ENCODE measurements at regions not wholly inside any gene's neighbourhood (a gene's known extent, or its start where the extent isn't known, plus 50 kb on each side); places are given as distances from the start of the nearest gene placed in this dataset.
"Not testable (repeated sequence)": the region's sequence is repeated elsewhere in the genome, so short reads cannot be mapped to it uniquely, and the experiment has no call there.

DNA sequence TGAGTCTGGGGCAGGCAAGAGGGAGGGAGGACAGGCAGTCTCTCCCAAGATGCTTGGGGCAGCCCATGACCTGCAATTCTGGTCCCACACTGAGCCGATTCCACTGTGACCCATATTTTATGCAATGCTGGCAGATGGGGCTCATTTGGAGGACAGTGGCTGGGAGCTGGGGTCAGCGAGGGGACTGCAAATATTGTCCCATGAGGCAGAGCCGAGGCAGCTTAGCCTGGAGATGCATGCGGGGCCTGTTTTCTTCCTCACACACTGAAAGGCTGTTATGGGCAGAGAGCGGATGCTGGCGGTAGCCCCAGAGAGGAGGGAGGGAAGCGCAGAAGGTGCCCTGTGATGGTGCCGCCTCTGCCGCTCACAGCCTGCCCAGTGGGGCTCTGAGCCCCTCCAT is 128.5 kb upstream of the POU3F1 start:
- DNase-seq (ENCODE audit: low read depth): no peak

DNA sequence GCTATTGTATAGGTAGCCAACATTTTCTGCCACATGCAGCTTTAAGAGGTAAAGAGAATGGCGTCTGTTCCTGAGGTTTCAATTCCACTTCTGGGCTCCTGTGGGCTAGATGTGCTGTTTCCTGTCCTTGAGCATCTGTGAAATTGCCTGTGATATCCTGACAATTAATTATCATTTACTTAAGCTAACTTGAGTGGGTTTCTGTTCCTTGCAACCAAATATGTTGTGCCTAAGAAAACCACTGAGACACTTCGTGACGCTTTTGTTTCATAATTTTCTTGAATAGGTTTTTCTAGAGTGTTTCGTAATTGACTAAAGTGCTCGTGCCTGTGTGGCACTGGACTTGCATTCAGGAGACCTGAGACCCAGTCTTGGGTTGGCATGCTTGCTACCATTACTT is 127.3 kb upstream of the POU3F1 start:
- no peak for DNase-seq (ENCODE audit: low read depth)

DNA sequence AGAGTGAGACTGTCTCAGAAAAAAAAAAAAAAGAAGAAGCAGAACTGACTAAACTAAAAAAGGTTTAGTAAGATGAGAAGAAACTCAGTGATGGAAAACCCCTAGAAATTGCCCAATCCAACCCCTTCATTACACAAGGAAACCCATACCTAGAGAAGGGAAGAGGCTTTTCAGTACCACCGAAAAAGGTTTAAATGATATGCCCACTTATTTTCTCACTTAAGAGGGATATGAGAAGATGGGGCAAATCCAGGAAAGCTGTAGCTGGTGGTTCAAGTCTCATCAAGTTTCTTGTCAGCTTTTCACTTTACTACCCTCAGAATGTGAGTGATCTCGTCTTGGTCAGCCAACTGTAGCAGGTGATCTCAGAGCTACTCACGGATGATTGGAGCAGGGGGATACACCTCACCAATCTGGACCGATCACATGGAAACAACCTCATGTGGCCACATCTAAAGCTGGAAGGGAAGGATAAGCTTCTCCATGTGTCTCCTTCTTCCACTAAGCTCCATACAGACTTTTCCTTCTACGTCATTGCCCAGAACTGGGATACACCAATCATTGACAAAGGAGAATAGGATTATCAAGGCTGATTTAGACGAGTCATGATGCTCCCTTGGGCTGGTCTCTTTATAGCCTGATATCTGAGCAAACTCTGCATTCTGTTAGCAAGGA is 126.7 kb upstream of the POU3F1 start:
- DNase-seq (ENCODE audit: low read depth): no peak

DNA sequence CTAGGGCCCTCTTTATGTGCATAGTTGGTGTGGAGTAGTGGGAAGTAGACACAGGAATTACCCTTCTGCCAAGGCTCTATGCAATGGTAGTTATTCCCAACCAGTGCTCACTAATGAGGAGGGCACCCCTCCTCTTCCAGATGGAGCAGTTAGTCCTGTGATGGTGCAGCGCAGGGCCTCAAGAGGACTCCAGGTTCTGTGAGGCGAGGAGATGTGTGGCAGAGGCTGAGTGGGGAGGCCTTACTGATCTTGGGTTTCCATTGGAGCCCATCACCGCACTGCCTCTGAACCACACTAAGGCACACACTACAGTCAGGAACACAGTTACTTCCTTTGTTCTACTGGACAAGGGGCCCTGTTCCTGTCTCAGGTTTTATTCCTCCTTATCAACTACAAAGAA is 122.5 kb upstream of the POU3F1 start:
- DNase-seq (ENCODE audit: low read depth): no peak

DNA sequence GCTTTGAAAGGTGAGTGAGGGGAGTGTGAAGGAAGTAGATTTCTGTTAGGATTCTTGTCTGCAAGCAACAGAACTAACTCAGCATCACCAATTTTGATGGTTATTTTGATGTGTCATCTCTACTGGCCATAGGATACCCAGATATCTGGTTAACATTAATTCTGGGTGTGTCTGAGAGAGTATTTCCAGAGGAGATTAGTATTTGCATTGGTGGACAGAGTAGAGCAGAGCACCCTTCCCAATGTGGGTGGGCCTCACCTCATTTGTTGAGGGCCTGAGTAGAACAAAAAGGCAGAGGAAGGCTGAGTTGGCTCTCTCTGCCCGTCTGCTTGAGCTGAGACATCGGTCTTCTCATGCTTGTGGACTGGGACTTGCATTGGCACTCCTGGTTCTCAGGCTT is 121.8 kb upstream of the POU3F1 start:
- DNase-seq (ENCODE audit: low read depth): no peak

DNA sequence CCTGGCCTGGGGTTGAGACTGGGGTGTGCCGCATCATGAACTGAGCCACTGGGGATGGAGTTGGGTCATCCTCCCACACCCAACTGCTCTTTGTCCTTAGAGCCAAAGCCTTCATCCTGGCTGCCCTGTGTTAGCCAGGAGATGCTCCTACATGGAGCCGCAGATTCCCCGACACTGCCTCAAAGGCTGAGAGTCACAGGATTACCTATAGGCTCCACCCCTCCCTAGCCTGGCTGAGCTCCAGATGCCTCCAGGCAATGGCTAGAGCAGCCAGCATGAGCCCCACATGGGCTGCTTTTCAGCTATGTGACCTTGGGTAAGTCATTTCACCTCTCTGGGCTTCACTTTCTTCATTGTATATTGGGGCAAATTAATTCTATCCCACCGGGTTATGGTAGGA is 119.9 kb upstream of the POU3F1 start:
- no peak for DNase-seq (ENCODE audit: low read depth)

DNA sequence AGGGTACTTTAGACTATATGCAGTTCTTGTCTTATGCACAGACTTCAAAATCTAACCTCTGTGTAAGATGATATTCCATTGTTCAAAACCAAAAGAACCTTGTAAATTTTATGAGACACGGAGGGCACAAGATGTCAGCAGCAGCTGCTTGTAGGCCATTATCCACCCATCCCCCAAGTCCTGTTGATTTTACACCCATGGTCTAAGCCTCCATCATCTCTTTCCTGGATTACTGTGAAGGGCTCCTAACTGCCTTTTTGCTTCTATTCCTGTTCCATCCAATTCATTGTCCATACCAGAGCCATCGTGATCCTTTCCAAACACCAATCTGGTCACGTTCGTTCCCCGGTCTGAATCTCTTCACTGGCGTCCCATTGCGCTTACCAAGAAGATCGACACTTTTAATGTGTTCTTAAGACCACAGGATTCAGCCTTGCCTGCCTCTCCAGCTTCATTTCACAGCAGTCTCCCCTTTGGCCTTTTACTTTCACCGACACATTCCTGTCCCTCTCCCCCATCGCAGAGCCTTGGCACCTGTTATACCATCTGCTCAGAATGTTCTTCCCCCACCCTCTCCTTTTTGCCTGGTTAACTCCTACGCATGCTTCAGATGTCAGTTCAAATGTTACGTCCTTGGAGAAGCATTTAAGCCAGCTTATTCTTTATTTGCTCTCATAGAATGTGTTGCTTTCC is 107.3 kb upstream of the POU3F1 start:
- DNase-seq (ENCODE audit: low read depth): no peak

- DNase-seq (ENCODE audit: low read depth): no peak
These were observed 106.6 kb upstream of the POU3F1 start for GRCh38 chr1:38153066-38153777.

DNA sequence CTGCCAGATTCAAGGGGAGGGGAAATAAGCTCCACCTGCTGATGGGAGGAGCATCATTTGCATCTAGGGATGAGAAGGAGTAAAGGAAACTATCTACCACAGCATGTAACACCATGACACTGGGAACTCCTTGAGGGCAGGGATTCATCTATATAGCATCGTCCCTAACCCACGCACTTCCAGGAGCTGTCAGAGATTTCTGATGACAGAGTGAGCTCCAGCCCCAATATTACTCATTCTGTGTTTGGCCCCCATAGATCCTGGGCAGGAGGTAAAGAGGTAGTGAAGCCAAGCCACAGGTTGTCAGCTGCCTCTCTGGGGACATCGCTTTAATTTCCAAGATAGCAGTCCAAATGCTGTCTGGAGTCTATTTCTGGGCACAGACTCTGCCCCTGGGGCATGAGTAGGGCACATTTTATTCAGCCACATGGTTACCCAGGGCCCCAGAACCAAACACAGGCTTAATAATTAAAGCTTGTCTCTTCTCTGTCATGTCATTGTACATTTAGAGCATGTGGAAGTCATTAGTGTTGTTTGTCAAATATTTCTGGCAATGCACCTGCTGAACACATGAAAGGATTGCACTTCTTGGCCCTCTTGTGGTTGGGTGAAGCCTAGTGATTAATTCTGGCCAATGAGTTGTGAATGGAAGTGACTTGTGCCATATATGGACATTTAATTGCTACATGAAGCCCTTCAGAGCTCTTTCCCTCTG is 105.9 kb upstream of the POU3F1 start:
- no peak for DNase-seq (ENCODE audit: low read depth)

- no peak for DNase-seq (ENCODE audit: low read depth)
These were observed 104.8 kb upstream of the POU3F1 start for GRCh38 chr1:38151399-38151798.

DNA sequence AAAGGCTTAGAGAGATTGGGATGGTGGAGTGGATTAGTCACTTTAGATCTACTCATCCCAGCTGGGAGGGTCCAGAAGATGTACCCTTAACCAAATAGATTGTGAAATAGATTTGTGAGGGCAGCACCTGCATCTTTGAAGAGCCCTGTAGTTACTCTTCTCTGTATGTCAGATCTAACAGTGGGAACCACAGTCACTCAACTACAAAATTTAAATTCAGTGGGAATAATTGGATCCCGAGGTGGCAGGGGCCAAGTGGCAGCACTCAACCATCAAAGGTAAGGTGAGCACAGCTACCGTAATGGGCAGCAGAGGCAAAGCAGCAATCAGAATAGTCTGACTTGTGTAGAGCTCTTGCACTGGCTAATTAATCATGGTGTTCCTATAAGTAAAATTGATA is 99.5 kb upstream of the POU3F1 start:
- DNase-seq (ENCODE audit: low read depth): not testable (repeated sequence)

DNA sequence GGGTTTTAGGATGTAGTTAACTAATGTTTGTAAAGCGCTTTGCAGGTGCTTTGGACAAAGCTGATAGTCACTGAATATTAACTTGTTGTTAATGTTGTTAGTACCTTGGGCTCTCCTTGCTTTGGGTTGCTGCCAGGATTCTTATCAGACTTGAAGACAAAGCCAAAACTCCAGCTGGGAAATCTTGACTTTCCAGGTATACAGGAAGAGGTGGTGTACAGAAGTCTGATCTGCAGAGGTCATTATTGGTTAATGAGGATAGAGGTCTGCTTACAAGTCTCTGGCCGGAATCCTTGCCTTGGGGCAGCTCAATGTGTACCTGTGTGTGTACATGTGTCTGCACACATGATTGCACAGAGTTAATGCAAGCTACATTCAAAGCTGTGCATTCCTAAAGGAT is 96.0 kb upstream of the POU3F1 start:
- DNase-seq (ENCODE audit: low read depth): no peak

DNA sequence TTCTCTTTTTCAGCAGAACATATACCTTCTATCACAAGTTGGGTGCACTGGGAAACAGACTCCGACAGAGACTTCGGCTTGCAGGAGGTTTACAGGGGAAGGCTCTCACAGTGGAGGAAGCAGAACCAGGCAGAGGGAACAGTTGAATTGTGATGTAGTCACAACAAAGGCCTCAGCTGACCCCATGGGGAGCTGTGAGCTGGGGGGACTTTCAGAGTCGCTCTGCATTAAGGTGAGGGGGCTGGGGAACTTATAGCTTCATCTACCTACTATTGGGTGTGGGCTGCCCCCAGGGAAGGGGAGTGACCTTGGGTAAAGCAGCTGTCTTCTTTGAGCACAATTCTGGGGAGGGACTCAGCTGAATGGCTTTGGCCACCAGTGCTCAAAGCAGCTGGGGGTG is 94.9 kb upstream of the POU3F1 start:
- no peak for DNase-seq (ENCODE audit: low read depth)

DNA sequence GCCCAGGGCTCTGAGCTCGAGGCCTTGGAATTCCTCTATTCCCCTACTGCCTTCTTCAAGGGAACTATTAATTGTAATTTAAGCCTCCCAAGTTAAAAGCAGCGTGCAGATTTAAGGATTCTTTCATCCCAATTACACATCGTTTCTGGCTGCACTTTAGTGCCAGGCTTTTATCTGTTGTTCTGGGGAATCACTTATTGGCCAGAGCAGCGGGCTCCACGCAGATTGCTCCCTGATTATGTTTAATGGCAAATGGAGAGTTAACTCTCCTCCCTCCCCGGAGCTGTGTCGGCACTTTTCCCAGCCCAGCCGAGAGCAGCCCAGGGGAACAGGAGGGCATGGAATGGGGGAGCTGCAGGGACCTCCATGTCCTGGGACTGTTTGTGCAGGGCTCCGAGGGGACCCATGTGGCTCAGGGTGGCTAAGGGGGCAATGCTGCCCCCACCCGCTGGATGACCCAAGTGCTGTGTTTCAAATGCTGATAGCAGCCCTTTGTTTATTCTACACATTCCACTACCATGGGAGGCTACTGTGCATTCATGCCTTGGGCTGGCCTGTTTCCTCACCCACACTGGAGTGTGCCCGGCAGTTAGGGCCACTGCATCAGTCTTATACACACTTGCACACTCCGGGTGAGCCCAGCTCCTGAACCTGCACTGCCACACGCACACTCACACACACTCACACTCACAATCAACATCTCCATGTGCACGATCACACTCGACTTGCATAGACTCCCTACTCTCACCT is 93.3 kb upstream of the POU3F1 start:
- no peak for DNase-seq (ENCODE audit: low read depth)

GRCh38 chr1:38138498-38139233 is 92.1 kb upstream of the POU3F1 start:
- DNase-seq (ENCODE audit: low read depth): no peak

DNA sequence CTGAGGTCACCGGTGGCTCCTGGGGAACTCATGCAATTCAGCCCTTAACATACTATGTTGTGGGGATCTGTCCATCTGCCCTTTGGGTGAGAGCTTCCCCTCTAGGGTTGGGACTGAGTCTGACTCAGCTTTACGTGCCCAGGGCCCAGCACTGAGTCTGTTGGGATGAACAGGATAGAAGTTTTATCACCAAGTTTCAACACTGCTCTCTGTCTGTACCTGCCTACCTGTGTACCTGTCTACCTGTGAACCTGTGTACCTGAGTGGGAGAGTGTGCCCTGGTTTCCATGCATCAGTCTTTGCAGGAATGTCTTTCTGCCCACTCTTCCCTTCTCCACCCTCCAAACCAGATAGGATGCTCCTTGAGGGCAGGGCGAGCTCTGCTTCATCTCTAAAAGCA is 90.6 kb upstream of the POU3F1 start:
- DNase-seq (ENCODE audit: low read depth): no peak

DNA sequence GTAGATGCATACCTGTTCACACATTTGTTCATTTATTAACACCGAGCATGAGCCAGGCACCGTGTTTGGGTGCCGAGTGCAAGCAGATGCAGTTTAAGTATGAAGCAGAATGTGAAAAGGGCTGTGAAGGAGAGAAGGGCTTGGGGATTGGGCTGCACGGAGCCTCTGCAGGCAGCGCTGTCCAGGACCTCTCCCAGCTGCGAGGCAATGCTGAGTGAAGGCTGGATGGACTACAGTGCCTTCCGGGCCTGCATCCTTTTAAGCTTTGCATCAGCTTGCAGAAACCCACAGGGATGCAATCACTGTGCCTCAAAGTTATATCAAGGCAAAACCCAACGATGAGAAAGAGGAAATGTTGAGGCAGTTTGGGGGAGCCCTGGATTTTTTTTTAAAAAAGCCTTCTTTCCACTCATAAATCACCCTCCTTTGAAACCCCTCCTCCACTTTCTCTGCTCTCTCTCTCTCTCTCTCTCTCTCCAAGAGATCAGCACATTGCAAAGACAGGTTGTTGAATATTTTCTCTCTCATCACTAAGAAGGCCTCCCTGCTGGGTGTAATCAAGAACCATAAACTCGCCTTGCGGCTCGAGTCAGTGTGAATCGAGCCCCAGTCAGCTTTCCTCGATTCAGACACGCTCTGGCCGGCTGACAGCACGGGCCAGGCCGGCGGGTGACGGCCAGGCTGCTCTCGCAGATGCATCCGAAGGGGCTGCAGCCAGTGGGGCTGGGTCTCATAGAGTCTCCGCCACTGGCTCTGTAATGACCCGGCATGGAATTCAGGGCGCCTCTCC is 89.2 kb upstream of the POU3F1 start:
- DNase-seq (ENCODE audit: low read depth): no peak

DNA sequence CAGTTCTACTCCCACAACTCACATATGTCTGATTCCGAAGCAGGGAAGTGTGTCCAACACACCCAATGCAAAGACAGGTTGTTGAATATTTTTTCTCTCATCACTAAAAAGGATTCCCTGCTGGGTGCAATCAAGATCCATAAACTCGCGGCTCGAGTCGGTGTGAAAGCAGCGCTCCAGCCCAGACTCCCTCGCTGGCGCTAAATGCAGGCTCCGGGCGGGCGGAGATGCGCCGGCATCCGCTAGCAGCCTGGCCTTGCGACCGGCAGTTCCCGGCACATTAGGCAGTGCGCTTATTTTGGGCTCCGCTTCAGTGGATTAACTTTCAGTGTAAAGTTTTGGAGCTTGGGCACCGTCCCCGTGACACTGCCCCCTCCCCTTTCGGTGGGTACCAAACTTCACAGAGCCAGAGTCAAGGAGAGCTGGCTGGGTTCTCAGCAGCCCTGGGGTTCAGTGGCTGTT is 87.7 kb upstream of the POU3F1 start:
- DNase-seq (ENCODE audit: low read depth): no peak

DNA sequence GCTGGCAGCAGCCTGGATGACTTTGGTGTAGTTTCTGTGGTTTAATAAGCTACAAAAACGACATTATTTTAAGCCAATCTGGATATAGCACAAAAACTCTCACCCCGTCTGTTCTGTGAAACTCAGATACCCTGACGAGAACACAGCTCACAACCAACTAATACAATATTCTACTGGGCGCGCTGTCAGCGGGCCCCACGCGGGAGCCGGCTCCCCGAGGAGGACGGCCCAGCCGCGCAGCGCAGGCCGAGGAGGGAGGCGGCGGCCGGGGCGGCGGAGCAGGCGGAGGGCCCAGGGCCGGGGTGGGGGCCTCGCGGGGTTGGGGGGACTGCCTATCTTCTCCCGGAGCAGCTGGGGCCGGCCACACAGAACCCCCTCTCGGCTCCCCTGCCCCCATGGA is 87.2 kb upstream of the POU3F1 start:
- DNase-seq (ENCODE audit: low read depth): no peak

DNA sequence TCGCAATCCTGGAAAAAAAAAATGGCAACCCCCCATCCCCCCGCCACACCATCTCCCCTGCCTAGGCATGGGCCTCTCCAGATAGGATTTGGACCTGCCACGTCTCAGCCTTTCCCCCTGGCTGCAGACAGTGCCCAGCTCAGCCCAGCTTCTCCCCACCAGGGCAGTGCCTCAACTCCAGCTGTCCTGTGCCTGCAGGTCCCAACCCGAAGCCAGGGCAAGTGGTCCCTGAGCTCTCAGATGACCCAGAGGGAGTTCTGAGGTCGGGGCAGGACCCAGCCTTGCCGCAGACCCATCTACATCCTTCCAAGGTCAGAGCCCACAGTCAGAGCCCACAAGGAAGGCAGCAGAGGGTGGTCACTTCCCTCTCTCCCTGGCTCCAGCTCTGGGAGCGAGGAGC is 86.7 kb upstream of the POU3F1 start:
- DNase-seq (ENCODE audit: low read depth): no peak
